GM10266 (cell line): ENCODE measurements at regions not wholly inside any gene's neighbourhood (a gene's known extent, or its start where the extent isn't known, plus 50 kb on each side); places are given as distances from the start of the nearest gene placed in this dataset.
"Not testable (repeated sequence)": the region's sequence is repeated elsewhere in the genome, so short reads cannot be mapped to it uniquely, and the experiment has no call there.

ENCODE experiments used
- DNase-seq: peaks from one replicate; pipeline ENCODE4 v3.0.0; 2012; ENCODE audit errors: extremely low spot score
- CTCF ChIP-seq: IDR thresholded peaks from 2 replicates; pipeline ENCODE4 v1.5.1; 2012; ENCODE audit warnings: mild to moderate bottlenecking, low read depth; ENCODE audit not compliant: control insufficient read depth, insufficient read depth; ENCODE audit errors: missing control alignments

GRCh38 chr12:131561051-131561450, 149.8 kb upstream of the SFSWAP start:
- DNase-seq, result no peak
- TF ChIP-seq CTCF, result no peak

GRCh38 chr12:131561891-131562684, 148.8 kb upstream of the SFSWAP start:
- no peak for TF ChIP-seq CTCF
- DNase-seq, result no peak

- peak; percentile 3 for TF ChIP-seq CTCF
- DNase-seq, result not testable (repeated sequence)
Observed at GRCh38 chr12:131564138-131564727, 146.7 kb upstream of the SFSWAP start.

- no peak for TF ChIP-seq CTCF
- no peak for DNase-seq
Observed at GRCh38 chr12:131564845-131565244, 146.0 kb upstream of the SFSWAP start.

- no peak for TF ChIP-seq CTCF
- DNase-seq, result no peak
Observed at GRCh38 chr12:131565267-131566015, 145.4 kb upstream of the SFSWAP start.

- TF ChIP-seq CTCF, result no peak
- DNase-seq, result no peak
Observed at GRCh38 chr12:131568336-131568735, 142.6 kb upstream of the SFSWAP start.
